Type B pancreatic cell (in vitro differentiated cells): ENCODE measurements at regions not wholly inside any gene's neighbourhood (a gene's known extent, or its start where the extent isn't known, plus 50 kb on each side); places are given as distances from the start of the nearest gene placed in this dataset.
A peak's percentile ranks its signal among the peaks of the same experiment; 100 is the strongest.
"Not testable (repeated sequence)": the region's sequence is repeated elsewhere in the genome, so short reads cannot be mapped to it uniquely, and the experiment has no call there.

ENCODE experiments used
- DNase-seq: peaks from one replicate; pipeline ENCODE4 v3.0.0; 2021; ENCODE audit warnings: mixed read lengths; ENCODE audit not compliant: unreplicated experiment; ENCODE audit errors: extremely low spot score
- H3K27ac Mint-ChIP-seq: 2 replicates; pipeline ENCODE4 v1.8.0; 2021; ENCODE audit warnings: mild to moderate bottlenecking, mixed read lengths
- H3K27me3 Mint-ChIP-seq: 2 replicates; pipeline ENCODE4 v1.8.0; 2021; ENCODE audit warnings: mixed read lengths
- H3K36me3 Mint-ChIP-seq: 2 replicates; pipeline ENCODE4 v1.8.0; 2021; ENCODE audit warnings: mixed read lengths
- H3K4me1 Mint-ChIP-seq: one replicate; pipeline ENCODE4 v1.8.0; 2021; ENCODE audit warnings: mixed read lengths; ENCODE audit not compliant: unreplicated experiment
- H3K4me3 Mint-ChIP-seq: 2 replicates; pipeline ENCODE4 v1.8.0; 2021; ENCODE audit warnings: mild to moderate bottlenecking, mixed read lengths
- H3K9me3 Mint-ChIP-seq: 2 replicates; pipeline ENCODE4 v1.8.0; 2021; ENCODE audit warnings: mixed read lengths
- CTCF ChIP-seq: fragments of 200-600 bp; sonication (generic); conservative IDR thresholded peaks from 2 replicates; pipeline ENCODE4 v1.5.0; 2021; ENCODE audit warnings: antibody characterized with exemption, mild to moderate bottlenecking

GRCh38 chr7:150031733-150032132 is 158.0 kb downstream of the ATP6V0E2 start:
- H3K9me3 Mint-ChIP-seq, H3K4me3 Mint-ChIP-seq, H3K27me3 Mint-ChIP-seq, H3K36me3 Mint-ChIP-seq, DNase-seq, H3K27ac Mint-ChIP-seq, H3K4me1 Mint-ChIP-seq: not testable (repeated sequence)

- H3K36me3 Mint-ChIP-seq, H3K27me3 Mint-ChIP-seq, H3K27ac Mint-ChIP-seq, H3K4me3 Mint-ChIP-seq, H3K9me3 Mint-ChIP-seq, DNase-seq, H3K4me1 Mint-ChIP-seq: not testable (repeated sequence)
Observed at GRCh38 chr7:150033711-150034110, 159.9 kb downstream of the ATP6V0E2 start.

GRCh38 chr7:150035769-150036168 is 162.0 kb downstream of the ATP6V0E2 start:
- not testable (repeated sequence) for H3K27me3 Mint-ChIP-seq, H3K9me3 Mint-ChIP-seq, DNase-seq, H3K4me1 Mint-ChIP-seq, H3K36me3 Mint-ChIP-seq, H3K27ac Mint-ChIP-seq, H3K4me3 Mint-ChIP-seq

GRCh38 chr7:150039061-150039460 is 165.3 kb downstream of the ATP6V0E2 start:
- H3K36me3 Mint-ChIP-seq, H3K4me1 Mint-ChIP-seq, H3K9me3 Mint-ChIP-seq, H3K4me3 Mint-ChIP-seq, H3K27me3 Mint-ChIP-seq, H3K27ac Mint-ChIP-seq, DNase-seq: not testable (repeated sequence)

GRCh38 chr7:150042281-150042680 is 168.5 kb downstream of the ATP6V0E2 start:
- H3K4me3 Mint-ChIP-seq, H3K36me3 Mint-ChIP-seq, H3K27ac Mint-ChIP-seq, H3K4me1 Mint-ChIP-seq, H3K9me3 Mint-ChIP-seq, DNase-seq: not testable (repeated sequence)
- H3K27me3 Mint-ChIP-seq: peaks cover 21% of the 10 kb centered on the region

- DNase-seq, H3K9me3 Mint-ChIP-seq, H3K27ac Mint-ChIP-seq, H3K4me3 Mint-ChIP-seq, H3K36me3 Mint-ChIP-seq, H3K4me1 Mint-ChIP-seq: not testable (repeated sequence)
- H3K27me3 Mint-ChIP-seq: peaks cover 32% of the 10 kb centered on the region
Observed at GRCh38 chr7:150044771-150045170, 171.0 kb downstream of the ATP6V0E2 start.

- DNase-seq, H3K9me3 Mint-ChIP-seq, H3K4me1 Mint-ChIP-seq, H3K27ac Mint-ChIP-seq, H3K4me3 Mint-ChIP-seq, H3K36me3 Mint-ChIP-seq: not testable (repeated sequence)
- peak; percentile 34 for TF ChIP-seq CTCF
- H3K27me3 Mint-ChIP-seq: peaks cover 36% of the 10 kb centered on the region
Observed at GRCh38 chr7:150045596-150045995, 171.8 kb downstream of the ATP6V0E2 start.

- H3K4me1 Mint-ChIP-seq, DNase-seq, H3K9me3 Mint-ChIP-seq, H3K36me3 Mint-ChIP-seq, H3K27ac Mint-ChIP-seq: not testable (repeated sequence)
- Mint-ChIP-seq H3K27me3 (peaks cover 36% of the 10 kb centered on the region), H3K4me3 (peak overlapping the region; percentile 85)
Observed at GRCh38 chr7:150046290-150047194, 172.8 kb downstream of the ATP6V0E2 start.

GRCh38 chr7:150047329-150047728 is 173.6 kb downstream of the ATP6V0E2 start:
- not testable (repeated sequence) for H3K9me3 Mint-ChIP-seq, H3K36me3 Mint-ChIP-seq, H3K4me1 Mint-ChIP-seq, DNase-seq, H3K27ac Mint-ChIP-seq
- Mint-ChIP-seq H3K27me3 (peaks cover 40% of the 10 kb centered on the region), H3K4me3 (peak overlapping the region; percentile 85)

- not testable (repeated sequence) for DNase-seq, H3K27ac Mint-ChIP-seq
- peaks cover 42% of the 10 kb centered on the region for H3K27me3 Mint-ChIP-seq
Observed at GRCh38 chr7:150047772-150048171, 174.0 kb downstream of the ATP6V0E2 start.

GRCh38 chr7:150048244-150049011 is 174.7 kb downstream of the ATP6V0E2 start:
- not testable (repeated sequence) for DNase-seq, H3K27ac Mint-ChIP-seq, H3K9me3 Mint-ChIP-seq, H3K4me1 Mint-ChIP-seq, H3K36me3 Mint-ChIP-seq
- H3K27me3 Mint-ChIP-seq: peaks cover 45% of the 10 kb centered on the region
- peak overlapping the region; percentile 85 for H3K4me3 Mint-ChIP-seq

More at GRCh38 chr7:150047772-150048171, 174.0 kb downstream of the ATP6V0E2 start:
- not testable (repeated sequence) for H3K4me1 Mint-ChIP-seq, H3K36me3 Mint-ChIP-seq, H3K9me3 Mint-ChIP-seq
- H3K4me3 Mint-ChIP-seq: peak overlapping the region; percentile 85
